HFFc6 (cell line): ENCODE measurements at regions not wholly inside any gene's neighbourhood (a gene's known extent, or its start where the extent isn't known, plus 50 kb on each side); places are given as distances from the start of the nearest gene placed in this dataset.

Experiments used
- DNase-seq: peaks from one replicate; pipeline ENCODE4 v3.0.0-alpha.2; 2018
- H3K27ac Mint-ChIP-seq: 2 replicates; pipeline ENCODE4 v1.8.0; 2020; ENCODE audit warnings: mild to moderate bottlenecking, mixed read lengths
- H3K27me3 Mint-ChIP-seq: 2 replicates; pipeline ENCODE4 v1.8.0; 2021; ENCODE audit warnings: mild to moderate bottlenecking, moderate library complexity, mixed read lengths; ENCODE audit not compliant: insufficient read depth
- H3K36me3 Mint-ChIP-seq: 2 replicates; pipeline ENCODE4 v1.8.0; 2021; ENCODE audit warnings: low read depth, mixed read lengths
- H3K4me1 Mint-ChIP-seq: 2 replicates; pipeline ENCODE4 v1.8.0; 2020; ENCODE audit warnings: low read depth, mixed read lengths
- H3K4me3 Mint-ChIP-seq: 2 replicates; pipeline ENCODE4 v1.8.0; 2020; ENCODE audit warnings: mild to moderate bottlenecking, moderate library complexity, mixed read lengths
- H3K9me3 Mint-ChIP-seq: 2 replicates; pipeline ENCODE4 v1.8.0; 2020; ENCODE audit warnings: mild to moderate bottlenecking, mixed read lengths
- TF ChIP-seq, protein P1 (sequence below): fragments of 200-600 bp; sonication (generic); IDR thresholded peaks from 2 replicates; pipeline ENCODE4 v1.5.0; 2021; ENCODE audit warnings: antibody characterized with exemption, mild to moderate bottlenecking

DNA sequence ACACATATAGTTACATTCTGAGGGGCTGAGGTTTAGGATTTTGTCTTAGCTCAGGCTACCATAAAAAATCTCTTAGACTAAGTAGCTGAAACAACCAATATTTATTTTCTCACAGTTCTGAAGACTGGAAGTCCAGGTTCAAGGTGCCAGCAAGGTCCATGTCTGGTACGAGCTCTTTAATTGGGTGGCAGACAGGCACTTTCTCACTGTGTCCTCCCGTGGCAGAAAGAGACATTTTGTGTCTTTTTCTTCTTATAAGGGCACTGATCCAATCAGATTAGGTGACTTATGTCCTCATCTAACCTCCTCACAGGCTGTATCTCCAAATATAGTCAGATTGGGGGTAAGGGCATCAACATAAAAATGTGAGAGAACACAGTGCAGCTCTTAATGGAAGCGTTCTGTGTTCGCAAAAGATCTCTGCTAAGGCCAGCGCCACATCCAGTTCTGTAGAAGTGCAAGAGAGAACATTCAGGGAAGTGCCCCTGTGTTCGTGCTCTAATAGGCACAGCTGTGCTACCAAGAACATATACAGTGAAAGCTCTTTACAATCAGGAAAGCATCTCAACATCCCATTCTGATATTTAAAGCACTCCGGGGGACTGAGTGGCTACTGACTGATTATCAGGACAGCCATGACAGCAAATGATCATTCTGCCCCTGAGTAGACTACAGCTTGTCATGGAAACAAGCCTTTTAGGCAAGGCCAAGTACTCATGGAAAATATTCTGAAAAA lies 819.2 kb downstream of the LIG4 start:
- DNase-seq = no peak
- no peak overlapping the region for H3K4me3 Mint-ChIP-seq
- TF ChIP-seq, protein P1, sequence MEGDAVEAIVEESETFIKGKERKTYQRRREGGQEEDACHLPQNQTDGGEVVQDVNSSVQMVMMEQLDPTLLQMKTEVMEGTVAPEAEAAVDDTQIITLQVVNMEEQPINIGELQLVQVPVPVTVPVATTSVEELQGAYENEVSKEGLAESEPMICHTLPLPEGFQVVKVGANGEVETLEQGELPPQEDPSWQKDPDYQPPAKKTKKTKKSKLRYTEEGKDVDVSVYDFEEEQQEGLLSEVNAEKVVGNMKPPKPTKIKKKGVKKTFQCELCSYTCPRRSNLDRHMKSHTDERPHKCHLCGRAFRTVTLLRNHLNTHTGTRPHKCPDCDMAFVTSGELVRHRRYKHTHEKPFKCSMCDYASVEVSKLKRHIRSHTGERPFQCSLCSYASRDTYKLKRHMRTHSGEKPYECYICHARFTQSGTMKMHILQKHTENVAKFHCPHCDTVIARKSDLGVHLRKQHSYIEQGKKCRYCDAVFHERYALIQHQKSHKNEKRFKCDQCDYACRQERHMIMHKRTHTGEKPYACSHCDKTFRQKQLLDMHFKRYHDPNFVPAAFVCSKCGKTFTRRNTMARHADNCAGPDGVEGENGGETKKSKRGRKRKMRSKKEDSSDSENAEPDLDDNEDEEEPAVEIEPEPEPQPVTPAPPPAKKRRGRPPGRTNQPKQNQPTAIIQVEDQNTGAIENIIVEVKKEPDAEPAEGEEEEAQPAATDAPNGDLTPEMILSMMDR = no peak
- no peaks in the 10 kb centered on the region for H3K36me3 Mint-ChIP-seq
- no peaks in the 10 kb centered on the region for H3K4me1 Mint-ChIP-seq
- H3K27me3 Mint-ChIP-seq = no peaks in the 10 kb centered on the region; the same call in 1 of the 2 replicates
- peaks cover 35% of the 10 kb centered on the region for H3K9me3 Mint-ChIP-seq
- no peak overlapping the region for H3K27ac Mint-ChIP-seq

DNA sequence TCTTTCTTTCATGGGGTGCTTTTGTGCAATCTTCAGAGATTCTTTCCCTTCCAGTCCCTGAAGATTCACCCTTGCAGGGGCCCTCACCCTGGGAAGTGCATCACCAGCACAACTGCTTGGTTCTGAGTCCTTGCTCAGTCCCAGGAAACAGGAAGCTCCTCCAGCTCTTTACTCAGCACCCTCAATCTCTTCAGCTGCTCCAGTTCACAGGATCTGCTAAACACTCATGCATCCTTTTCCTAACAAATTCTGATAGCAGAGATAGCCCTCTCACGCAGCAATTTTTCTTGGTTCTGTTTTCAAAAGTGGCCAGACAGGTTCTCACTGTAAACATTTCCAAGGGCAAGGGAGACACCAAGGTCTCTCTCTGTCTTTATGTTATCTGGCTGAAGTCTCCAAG lies 823.1 kb downstream of the LIG4 start:
- no peak for DNase-seq
- Mint-ChIP-seq H3K27ac (no peak overlapping the region), H3K27me3 (peaks cover 2% of the 10 kb centered on the region), H3K9me3 (peaks cover 50% of the 10 kb centered on the region), H3K4me1 (no peaks in the 10 kb centered on the region), H3K4me3 (no peak overlapping the region), H3K36me3 (no peaks in the 10 kb centered on the region)
- TF ChIP-seq, protein P1 = no peak

GRCh38 chr13:107387525-107387924 lies 819.6 kb upstream of the ARGLU1 start:
- TF ChIP-seq, protein P1 = no peak
- Mint-ChIP-seq H3K4me1 (no peaks in the 10 kb centered on the region), H3K27ac (no peak overlapping the region), H3K4me3 (no peak overlapping the region), H3K9me3 (peaks cover 48% of the 10 kb centered on the region), H3K36me3 (no peaks in the 10 kb centered on the region), H3K27me3 (peaks cover 2% of the 10 kb centered on the region)
- DNase-seq = no peak

GRCh38 chr13:107379407-107380155 lies 811.6 kb upstream of the ARGLU1 start:
- no peaks in the 10 kb centered on the region for H3K4me1 Mint-ChIP-seq
- TF ChIP-seq, protein P1 = no peak
- H3K4me3 Mint-ChIP-seq = no peak overlapping the region
- 0 out of 2 replicates have a peak, but pooled peaks cover 4% of the 10 kb centered on the region for H3K36me3 Mint-ChIP-seq
- peaks cover 31% of the 10 kb centered on the region for H3K9me3 Mint-ChIP-seq
- no peak overlapping the region for H3K27ac Mint-ChIP-seq
- no peak for DNase-seq
- peaks cover 3% of the 10 kb centered on the region; the same call in 1 of the 2 replicates for H3K27me3 Mint-ChIP-seq

DNA sequence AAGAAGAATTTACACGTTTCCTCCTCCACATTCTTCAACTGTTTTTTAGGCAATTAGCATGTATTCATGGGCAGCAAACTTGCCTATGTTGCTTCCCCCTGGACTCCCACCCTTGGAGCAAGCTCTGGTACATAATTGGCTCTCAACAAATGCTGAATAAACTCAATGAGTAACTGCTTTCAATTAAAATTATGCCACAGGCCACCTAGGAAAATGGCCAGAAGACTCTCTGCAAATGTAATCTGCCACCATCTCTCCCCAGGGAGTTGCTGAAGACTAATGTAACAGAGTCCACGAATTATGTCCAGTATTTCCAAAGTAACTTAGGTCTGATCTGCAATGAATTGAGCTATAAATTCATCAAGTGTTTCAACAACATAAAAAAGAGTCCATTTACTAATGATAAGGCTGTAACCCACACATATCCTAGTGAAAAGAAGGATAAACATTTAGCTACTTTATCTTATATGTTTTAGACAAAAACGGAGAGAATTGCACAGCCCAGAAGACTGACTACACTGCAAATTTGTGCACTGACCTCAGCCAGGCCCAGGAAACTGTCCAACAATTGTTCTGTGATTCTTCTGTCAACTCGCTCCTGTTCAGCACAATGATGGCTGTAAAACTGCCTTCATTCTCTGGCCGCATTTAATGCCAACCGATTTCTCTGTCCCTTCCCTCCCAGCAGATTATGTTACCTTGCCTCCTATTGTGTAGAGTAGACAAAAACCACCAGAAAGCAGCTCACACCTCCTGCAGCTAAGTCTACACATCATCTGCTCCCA lies 808.6 kb upstream of the ARGLU1 start:
- Mint-ChIP-seq H3K4me1 (no peaks in the 10 kb centered on the region), H3K36me3 (no peaks in the 10 kb centered on the region), H3K4me3 (no peak overlapping the region), H3K27me3 (peaks cover 1% of the 10 kb centered on the region; the same call in 1 of the 2 replicates), H3K9me3 (peaks cover 23% of the 10 kb centered on the region), H3K27ac (no peak overlapping the region)
- TF ChIP-seq, protein P1 = no peak
- DNase-seq = no peak
